ENCODE measurements at regions not wholly inside any gene's neighbourhood (a gene's known extent, or its start where the extent isn't known, plus 50 kb on each side); places are given as distances from the start of the nearest gene placed in this dataset.

GRCh38 chr18:56083097-56083521 is 495.1 kb upstream of the TCF4 start:
- Mint-ChIP-seq H3K9me3 (no peaks in the 10 kb centered on the region), H3K27me3 (ENCODE audit: low read depth) (no peaks in the 10 kb centered on the region)
- TF ChIP-seq CTCF (IDR thresholded peaks at IDR 0.05; ENCODE audit: unreplicated experiment), result no peak

GRCh38 chr18:56076723-56077122 is 488.7 kb upstream of the TCF4 start:
- no peak for TF ChIP-seq CTCF (IDR thresholded peaks at IDR 0.05; ENCODE audit: unreplicated experiment)
- Mint-ChIP-seq H3K9me3 (peaks cover 19% of the 10 kb centered on the region), H3K4me3 (no peak overlapping the region), H3K27ac (no peak overlapping the region), H3K4me1 (no peaks in the 10 kb centered on the region), H3K27me3 (ENCODE audit: low read depth) (no peaks in the 10 kb centered on the region), H3K36me3 (peaks cover 7% of the 10 kb centered on the region)
- DNase-seq (ENCODE audit: low spot score in 2 of 2, unreplicated experiment in 2 of 2), result no peak

More at GRCh38 chr18:56083097-56083521, 495.1 kb upstream of the TCF4 start:
- peaks cover 22% of the 10 kb centered on the region for H3K4me1 Mint-ChIP-seq
- peak overlapping the region; percentile 45 for H3K27ac Mint-ChIP-seq
- no peak overlapping the region for H3K4me3 Mint-ChIP-seq
- no peaks in the 10 kb centered on the region for H3K36me3 Mint-ChIP-seq
- no peak for DNase-seq (ENCODE audit: low spot score in 2 of 2, unreplicated experiment in 2 of 2)

GRCh38 chr18:56068701-56069100 is 480.7 kb upstream of the TCF4 start:
- no peak overlapping the region for H3K27ac Mint-ChIP-seq
- H3K36me3 Mint-ChIP-seq, result peaks cover 5% of the 10 kb centered on the region
- no peaks in the 10 kb centered on the region for H3K27me3 Mint-ChIP-seq (ENCODE audit: low read depth)
- H3K4me1 Mint-ChIP-seq, result peaks cover 29% of the 10 kb centered on the region
- no peak for DNase-seq (ENCODE audit: low spot score in 2 of 2, unreplicated experiment in 2 of 2)
- no peak overlapping the region for H3K4me3 Mint-ChIP-seq
- TF ChIP-seq CTCF (IDR thresholded peaks at IDR 0.05; ENCODE audit: unreplicated experiment), result no peak
- peaks cover 27% of the 10 kb centered on the region for H3K9me3 Mint-ChIP-seq

GRCh38 chr18:56067969-56068671 is 480.1 kb upstream of the TCF4 start:
- peaks cover 5% of the 10 kb centered on the region for H3K36me3 Mint-ChIP-seq
- no peak for DNase-seq (ENCODE audit: low spot score in 2 of 2, unreplicated experiment in 2 of 2)
- no peak for TF ChIP-seq CTCF (IDR thresholded peaks at IDR 0.05; ENCODE audit: unreplicated experiment)
- peaks cover 26% of the 10 kb centered on the region for H3K9me3 Mint-ChIP-seq
- H3K4me3 Mint-ChIP-seq, result no peak overlapping the region
- H3K27me3 Mint-ChIP-seq (ENCODE audit: low read depth), result no peaks in the 10 kb centered on the region
- peak overlapping the region; percentile 18 for H3K27ac Mint-ChIP-seq
- peaks cover 29% of the 10 kb centered on the region for H3K4me1 Mint-ChIP-seq

- no peaks in the 10 kb centered on the region for H3K27me3 Mint-ChIP-seq (ENCODE audit: low read depth)
- peaks cover 19% of the 10 kb centered on the region for H3K9me3 Mint-ChIP-seq
- peaks cover 5% of the 10 kb centered on the region for H3K36me3 Mint-ChIP-seq
- TF ChIP-seq CTCF (IDR thresholded peaks at IDR 0.05; ENCODE audit: unreplicated experiment), result no peak
- H3K4me3 Mint-ChIP-seq, result no peak overlapping the region
- DNase-seq (ENCODE audit: low spot score in 2 of 2, unreplicated experiment in 2 of 2), result no peak
- peaks cover 29% of the 10 kb centered on the region for H3K4me1 Mint-ChIP-seq
- H3K27ac Mint-ChIP-seq, result peak overlapping the region; percentile 18
These were observed 479.4 kb upstream of the TCF4 start for GRCh38 chr18:56067214-56067894.
